MV-4-11 (cell line): ENCODE measurements at regions not wholly inside any gene's neighbourhood (a gene's known extent, or its start where the extent isn't known, plus 50 kb on each side); places are given as distances from the start of the nearest gene placed in this dataset.

Experiments used
- DNase-seq: peaks from one replicate; lab custom pipeline; 2025; lab: John Stamatoyannopoulos, UW

DNA sequence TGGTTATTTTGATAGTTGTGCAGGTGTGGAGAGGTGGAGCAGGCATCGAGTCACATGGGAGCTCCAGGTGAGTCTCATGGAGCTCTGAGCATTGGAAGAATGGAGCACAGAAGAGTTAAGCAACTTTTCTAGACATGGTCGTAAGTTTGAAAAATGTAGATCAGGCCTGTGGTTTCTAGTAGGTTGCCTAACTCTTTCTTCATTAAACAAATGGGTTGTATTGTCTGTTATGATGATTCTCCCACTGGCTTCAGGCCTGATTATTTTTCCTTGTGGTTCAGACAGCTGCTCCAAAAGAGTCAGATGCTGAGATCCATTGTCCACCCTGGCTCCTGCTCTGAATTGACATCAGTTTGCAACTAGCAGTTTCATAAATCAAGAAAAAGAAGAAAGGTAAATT, 80.3 kb upstream of the RPS23 start:
- peak; percentile 75 for DNase-seq

DNA sequence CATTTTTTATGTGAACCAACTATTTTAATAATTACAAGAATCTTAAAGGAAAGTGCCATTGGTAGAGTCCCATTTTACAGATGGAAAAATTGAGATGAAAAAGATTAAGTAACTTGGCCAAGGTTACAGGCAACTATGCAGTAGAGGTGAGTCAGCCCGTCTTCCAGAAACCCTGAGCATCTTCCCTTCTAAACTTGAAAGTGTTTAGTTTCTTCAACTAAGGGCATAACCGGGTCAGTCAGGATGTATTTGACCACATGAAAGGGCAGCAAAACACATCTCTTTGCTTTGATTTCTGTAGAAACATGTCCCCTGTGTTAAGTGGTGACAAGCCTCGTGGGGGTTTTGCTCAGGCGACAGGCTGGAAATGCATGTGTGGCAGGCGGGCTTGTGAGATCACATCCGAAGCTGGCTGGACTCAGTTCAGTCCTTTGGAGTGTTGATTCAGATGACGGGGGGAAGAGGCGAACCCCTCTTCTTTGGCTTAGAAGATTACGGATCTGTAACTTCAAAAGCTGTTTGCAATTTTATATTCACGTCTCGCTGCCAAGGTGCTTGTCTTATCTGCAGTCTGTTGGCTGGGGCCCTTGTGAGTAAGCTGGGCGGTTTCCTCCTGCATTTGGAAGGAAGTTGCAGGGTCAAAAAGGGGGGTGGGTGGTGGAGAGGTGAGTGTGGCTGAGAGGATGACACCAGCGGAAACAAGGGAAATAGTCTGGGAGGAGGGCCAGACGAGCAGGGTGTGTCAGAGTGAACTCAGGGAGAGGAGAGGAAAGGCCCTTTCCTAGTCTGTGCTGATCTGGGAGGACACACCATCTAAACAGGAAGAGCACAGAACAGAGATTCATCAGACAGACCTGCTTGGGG, 78.9 kb upstream of the RPS23 start:
- DNase-seq = no peak

DNA sequence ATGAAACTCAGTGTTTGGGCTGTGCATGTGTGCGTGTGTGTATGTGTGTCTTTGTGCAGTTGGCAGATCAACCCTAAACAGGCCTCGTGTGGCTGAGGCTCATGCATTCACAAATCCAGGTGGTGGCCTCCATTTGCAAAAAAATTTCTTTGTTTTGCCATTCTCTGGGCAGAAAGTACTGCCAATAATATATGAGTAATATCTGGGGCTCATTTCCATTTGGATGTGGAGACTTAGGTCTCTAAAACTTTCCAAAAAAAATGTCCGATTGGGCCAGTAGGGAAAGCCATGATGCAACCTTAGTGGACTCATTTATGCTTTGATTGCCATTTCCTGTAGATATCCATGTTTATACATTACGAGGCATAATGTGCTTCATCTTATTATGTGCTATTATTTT, 77.9 kb upstream of the RPS23 start:
- DNase-seq = peak; percentile 34

DNA sequence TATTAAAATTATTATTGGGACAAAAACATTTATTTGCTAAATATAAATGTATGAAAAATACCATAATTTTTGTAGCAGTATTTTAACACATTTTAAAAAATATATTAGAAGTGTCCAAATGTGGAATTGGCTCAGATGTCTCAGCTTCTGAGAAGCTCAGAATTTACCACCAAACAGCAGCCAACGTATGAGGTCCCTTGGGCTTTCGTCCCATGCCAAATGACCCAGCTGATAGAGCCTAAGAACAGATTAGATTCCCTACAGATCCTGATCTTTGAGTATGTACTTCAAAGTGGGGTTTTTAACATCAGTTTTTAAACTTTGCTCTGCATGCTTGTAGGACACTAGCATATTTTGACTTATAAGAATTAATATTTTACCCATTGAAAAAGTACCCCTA, 77.3 kb upstream of the RPS23 start:
- no peak for DNase-seq

DNA sequence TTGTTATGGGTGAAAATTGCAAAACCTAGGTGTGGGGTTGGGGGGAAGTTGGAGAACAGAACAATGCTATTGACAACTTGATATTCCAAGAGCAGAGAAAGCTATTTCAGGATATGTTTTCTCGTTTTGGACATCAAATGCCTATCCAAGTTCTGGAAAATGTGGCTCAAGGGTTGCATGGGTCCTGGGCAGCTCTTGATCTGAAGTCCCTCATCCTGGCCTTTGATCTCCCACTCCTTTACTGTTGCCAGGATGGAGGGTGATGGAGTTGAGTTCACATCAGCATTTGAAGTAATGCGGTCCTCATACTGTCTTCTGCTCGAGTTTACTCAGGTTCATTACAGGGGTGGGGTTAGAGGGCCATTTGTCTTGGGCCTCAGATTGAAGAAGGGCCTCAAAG, 76.9 kb upstream of the RPS23 start:
- DNase-seq = no peak

DNA sequence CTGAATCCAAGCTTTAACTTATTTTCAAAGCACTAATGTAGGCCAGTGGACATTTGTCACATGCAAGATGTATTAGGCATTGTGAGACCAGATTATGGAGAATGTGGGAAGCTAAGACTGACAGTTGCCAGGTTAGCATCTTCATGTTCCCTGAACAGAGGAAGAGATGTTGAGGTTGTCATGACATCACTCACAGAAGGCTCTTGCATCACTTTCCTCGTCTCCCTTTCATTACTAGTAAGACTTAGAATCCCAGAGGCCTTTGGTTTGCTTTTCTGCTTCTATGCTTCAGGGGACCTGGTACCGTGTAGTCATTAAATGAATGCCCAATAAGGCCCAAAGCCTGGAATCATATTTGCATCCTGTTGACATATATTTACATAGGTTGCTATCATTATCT, 76.4 kb upstream of the RPS23 start:
- peak; percentile 27 for DNase-seq

DNA sequence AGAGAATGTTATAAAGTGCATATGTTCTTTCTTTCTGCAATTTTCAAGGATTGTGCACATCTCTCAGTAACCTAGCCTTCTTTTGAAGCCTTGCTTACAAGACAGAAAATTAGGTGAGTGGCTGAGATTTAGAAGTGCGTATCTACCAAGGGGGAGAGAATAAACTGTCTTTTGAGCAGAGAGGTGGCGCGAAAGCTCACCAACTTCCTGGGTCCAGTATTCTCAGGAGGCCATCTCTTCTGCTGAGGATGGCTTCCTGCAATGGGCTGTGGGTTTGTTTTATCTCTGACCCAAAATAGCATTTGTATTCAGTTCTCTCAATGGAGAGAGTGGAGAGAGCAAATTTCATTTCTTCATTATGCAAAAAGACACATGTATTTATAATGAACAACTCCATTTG, 75.4 kb upstream of the RPS23 start:
- no peak for DNase-seq

DNA sequence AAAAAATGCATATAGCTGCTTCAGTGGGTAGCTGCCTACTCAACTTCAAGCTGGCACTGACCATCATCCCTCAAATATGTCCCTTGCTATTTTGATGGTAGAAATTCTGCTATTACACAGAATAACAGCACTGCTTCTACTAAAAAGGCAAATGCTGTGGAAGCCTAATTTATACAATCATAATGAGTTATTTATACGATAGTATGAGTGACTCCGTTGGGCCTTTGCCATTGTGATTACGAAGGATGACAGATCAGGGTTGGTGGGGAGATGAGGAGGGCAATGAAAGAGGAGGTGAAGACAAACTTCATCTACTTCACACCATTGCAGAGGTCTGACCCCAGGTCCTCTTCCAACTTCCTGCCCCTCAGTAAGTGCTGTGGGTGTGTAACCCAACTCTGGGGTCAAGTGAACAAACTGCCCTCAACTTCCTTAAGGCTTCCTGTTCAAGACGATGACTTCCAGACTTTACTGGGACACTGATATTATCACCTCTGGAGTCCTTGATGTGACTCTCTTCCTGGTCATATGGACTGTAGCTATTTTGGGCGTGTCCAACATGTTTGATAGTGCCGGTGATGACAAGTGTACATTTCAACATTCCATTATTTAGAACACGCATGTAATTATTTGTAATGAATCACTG, 74.1 kb upstream of the RPS23 start:
- no peak for DNase-seq

DNA sequence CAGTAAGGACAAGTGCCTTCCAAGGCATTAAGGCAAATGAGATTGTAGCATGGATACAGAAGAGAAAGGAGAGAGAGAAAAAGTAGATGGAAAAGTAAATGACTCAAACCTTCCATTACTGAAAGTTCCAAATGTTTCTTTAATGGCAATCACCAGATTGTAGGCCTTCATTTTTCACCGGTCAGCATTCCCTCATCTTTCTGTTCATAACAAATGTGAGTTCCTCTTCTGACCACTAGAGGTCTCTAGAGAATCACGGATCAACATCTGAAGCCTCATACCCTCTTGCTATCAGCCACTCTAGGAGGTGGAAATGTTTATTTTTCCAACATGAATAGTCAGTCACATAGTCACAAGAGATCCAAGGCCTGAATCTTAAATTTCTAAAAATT, 73.6 kb upstream of the RPS23 start:
- peak; percentile 49 for DNase-seq

DNA sequence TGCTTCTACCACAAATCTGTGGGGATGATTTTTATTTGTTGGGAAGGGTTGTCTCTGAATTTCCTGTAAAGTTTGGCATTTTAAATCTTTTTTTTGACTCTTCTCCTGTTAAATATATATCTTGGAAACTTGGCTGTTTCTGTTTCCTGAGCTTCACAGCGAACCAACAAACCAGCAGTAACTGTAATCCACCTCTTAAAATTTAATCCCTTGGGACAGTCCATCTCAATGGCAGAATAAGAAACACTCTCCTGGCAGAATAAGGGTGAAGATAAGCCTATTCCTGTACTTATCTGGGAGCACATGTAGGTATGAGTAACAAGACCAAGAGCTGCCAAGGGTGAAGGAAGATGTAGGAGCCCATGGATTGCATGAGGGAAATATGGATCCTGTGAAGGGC, 73.1 kb upstream of the RPS23 start:
- DNase-seq = no peak

DNA sequence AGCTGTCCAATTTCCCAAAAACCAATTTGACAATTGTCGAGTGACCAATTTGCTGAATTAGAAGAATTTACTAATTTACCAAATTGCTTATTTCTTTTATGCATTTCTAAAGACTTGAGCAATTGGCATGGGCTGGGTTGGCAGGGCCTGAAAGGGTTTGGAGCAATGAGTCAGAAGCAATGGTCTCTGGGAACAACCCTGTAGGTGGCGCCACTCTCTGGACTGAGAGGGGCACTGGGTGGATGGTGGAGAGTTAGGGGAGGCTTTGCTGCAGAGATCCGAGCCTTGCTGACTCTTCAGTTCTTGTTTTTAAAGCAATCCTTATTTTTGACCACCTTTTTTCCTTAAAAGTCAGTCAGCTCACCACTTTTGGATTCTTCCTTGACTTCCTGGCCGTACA, 71.5 kb upstream of the RPS23 start:
- peak; percentile 16 for DNase-seq

DNA sequence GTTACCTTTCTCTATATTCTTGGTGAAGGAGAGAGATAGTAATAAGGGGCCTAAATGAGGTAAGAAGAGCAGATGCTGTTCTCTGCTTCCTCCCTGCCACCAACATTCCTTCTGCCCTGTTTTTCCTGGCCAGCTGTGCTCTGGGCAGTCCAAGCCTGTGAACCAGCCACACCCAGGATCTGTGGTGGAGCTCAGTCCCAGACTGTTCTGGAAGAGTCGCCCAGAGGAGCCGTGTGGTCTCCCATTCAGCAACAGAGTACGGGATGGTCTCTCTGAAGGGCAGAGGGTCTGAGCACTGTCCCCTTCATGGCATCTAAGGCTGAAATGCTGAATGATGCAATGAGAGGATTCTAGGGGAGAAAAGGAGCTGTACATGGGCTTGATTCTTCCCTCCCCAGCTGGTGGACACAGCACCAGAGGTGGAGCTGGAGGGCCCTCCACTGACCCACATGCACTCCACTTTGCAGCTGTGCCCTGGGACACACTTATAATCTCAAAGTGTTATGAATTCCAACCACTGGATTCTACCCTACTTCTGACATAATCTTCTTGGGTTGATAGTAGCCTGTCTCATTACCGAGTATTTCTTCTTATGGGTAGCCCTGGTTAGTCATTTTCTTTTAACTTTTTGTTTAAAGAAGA, 70.8 kb upstream of the RPS23 start:
- no peak for DNase-seq

DNA sequence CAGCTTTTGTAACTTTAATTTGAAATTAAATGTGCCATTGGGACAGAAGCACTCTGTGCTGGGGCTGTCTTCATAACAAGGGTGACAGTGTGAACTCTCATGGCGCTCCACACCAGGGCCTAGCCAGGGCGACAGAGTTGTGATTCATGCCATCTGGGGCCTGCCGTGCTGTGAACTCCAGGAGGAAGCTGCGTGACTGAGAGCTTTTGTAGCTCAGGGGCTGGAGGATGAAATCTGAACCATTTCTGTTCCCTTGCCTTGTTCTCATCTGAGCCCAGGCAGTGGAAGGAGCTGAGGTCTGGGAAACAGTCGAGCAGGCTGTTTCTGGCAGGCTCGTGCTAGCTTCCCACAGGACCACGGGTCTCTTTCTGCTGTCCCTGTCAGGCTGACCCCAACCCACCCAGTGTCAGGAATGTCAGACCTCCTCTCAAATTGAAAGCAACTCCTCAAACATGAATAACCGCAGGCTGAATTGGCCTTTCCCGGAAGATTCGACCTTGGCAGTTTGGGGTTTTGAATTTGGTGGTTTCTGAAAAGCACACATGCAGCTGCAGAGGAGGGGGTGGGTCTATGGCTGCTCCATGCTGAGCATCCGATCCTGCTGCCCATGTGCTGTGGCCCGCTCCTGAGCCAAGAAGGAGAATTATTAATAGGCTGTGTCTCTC, 69.2 kb upstream of the RPS23 start:
- peak; percentile 78 for DNase-seq

DNA sequence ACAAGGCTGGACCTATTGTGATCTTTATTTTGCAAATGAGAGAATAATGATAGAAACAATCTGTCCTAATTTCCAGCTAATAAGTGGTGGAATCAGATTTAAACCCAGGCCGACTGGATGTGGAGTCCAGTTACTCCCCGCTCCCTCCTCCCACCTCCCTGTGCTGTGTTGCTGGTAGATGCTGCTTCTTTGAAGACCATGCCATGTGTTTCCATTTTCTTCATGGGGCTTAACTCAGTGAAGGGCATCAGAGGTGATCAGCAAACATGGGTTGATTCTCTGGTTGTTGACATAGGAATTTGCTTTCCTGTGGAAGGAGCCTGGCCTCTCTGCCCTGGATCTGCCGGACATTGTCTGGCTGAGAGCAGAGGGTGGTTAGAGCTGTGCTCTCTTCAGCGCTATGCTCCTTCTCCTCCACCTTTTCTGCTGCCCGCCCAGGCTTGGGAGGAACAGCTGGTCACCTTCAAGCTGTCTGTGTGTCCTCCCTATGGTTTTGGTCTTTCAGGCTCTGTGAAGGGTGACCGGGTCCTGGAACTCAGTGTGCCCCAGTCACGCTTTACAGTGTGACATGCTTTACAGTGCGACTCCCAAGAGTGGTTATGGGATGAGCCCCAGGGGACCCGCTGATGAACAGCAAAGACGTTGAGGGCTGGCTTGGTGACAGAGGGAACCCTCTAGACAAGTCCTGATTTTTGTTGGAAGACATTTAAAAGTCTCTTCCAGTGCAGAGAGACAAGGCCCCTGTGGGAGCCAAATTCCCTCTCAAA, 68.4 kb upstream of the RPS23 start:
- no peak for DNase-seq

DNA sequence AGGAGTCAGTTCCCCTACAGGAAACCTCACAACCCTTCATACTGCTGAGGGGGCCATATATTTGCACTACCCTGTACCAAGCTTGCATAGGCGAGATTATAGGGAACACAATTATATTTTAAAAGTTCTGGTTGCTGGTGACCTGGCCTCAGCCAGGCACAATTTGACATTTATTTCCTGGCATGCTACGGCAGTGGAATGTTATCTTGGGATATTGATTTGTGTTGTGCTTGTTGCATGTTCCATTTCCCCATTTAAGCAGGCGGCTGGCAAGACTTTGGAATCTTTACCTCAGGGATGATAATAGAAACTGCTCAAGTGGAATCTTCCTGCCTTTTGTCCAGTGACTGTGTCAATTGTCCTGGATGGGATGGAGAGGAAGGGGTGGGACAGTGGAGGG, 67.0 kb upstream of the RPS23 start:
- no peak for DNase-seq

DNA sequence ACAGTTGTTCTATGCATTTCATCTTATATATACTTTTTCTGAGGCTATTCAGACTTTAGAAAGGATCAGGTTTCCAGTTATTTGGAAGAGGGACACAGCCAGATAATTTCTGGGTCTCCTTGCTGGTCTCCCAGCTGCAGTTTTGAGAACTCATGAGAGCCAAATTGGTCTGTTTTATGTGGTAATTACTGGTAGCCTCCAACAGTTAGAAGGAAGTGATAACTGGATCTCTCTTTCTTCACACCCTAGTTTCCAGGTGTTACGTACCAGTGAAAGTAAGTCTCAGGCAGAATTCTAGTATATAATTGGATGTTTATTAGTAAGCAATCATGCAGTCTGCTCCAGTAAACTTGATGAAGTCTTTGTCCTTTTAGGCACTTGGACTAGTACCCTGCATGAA, 63.2 kb upstream of the RPS23 start:
- DNase-seq = peak; percentile 42

DNA sequence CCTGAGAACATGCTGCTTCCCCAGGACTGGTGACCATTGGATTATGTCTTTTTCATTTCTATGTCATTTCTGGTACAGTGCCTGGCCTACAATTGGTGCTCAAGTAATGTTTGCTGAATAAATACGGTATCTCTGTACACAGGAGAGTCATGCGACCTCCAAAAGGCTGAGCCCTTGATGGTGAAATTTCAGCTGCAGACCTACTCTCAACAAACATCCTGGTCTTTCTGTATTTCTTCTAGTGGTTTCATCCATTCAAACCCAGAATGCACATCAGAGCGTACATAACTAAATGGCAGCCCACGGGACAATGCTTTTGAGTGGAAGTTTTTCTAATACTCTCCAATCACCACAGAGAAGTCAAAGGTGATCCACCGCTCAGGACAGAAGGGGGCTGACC, 62.6 kb upstream of the RPS23 start:
- no peak for DNase-seq

DNA sequence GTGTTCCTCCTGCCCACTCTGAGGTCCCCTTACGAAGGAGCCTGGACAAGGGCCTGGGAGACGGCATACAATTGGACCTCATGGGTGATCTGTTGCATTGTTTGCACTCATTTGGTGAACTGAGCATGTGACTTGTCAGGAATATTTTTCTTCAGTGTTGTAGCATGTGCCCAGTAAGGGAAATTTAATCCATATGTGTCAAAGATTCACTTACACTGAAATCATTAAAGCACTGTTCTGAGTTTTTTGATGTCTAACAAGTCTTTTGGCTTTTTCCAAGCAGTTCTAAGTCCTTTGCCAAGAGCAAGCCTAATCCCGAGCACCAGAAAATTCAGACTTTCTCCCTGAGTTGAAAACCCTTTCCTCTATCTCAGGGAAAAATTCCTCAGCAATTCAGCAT, 61.6 kb upstream of the RPS23 start:
- DNase-seq = no peak

DNA sequence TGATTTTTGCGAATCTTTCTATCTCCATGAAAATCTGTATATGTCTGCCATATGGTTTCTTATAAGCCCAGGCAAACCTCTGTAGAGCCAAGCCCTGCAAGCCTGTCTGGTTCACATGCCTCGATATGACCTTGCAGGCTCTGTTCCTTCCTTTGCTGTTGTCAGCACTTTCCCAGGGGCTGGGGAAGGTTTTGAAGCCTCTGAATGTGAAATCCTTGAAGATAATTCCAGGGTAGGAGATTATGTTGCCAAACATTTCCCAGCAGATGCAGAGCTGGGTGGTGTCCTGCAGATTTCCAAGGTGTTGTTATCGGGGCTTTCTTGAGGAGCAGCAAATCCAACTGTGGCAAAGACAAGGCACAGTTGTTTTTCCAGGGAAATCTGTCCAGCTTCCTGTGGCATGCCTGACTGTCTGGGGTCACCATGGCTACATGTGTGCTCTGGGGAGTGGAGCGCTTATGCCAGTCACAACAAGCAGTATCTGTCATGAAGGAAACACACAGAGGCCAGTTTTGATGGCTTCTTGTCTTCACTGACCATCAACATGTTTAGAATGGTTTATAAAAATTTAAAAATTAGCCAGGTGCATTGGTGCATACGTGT, 60.7 kb upstream of the RPS23 start:
- no peak for DNase-seq

DNA sequence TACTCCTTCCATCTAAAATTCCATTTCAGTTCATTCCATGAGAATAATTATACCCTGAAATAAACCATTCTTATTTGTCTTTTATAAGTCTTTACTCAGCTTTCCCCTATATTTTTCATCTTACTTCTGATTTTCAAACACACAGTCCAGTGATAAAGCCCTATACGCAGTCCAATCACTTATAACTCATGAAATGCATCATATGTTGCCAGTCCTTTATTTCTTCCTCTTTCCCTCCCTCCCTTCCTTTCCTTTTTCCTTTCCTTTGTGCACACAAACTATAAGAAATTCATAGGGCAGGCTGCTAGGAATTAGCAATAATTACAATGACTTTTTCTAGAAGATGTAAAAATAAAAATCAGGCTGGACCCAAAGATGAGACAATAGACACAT, 58.8 kb upstream of the RPS23 start:
- DNase-seq = no peak

DNA sequence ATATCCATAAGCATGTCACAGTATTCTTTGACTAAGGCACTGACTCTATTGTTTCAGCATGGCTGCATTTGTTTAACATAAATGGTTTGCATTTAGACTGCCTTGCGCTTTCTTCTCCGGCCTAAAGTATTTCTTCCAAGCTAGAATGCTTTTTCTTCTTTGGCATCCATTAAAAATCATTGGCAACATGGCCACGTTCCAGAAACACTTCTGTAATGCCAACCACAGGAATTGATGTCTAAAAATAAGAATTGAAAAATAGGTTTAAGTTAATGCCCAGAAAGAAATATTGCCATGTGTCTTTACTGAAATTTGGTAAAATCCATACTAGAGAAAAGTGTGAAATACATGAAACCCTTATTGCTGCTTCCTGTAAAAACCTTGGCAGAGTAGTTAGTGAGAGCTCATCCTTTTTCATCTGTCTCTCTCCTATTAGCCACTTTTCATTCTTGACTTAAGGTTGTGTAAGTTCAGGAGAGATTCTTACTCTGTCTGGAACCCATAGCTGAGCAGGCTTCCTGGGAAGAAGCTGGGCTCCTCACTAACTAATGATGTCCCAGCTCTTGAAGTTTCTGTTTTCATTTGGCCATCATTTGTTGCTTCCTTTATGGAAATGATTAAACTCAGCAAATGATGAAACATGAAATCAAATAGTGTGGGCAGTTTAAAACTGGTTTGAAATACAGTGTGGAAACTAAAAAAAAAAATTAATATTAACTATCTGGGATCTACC, 58.2 kb upstream of the RPS23 start:
- DNase-seq = no peak
